ENCODE measurements at regions not wholly inside any gene's neighbourhood (a gene's known extent, or its start where the extent isn't known, plus 50 kb on each side); places are given as distances from the start of the nearest gene placed in this dataset.

DNA sequence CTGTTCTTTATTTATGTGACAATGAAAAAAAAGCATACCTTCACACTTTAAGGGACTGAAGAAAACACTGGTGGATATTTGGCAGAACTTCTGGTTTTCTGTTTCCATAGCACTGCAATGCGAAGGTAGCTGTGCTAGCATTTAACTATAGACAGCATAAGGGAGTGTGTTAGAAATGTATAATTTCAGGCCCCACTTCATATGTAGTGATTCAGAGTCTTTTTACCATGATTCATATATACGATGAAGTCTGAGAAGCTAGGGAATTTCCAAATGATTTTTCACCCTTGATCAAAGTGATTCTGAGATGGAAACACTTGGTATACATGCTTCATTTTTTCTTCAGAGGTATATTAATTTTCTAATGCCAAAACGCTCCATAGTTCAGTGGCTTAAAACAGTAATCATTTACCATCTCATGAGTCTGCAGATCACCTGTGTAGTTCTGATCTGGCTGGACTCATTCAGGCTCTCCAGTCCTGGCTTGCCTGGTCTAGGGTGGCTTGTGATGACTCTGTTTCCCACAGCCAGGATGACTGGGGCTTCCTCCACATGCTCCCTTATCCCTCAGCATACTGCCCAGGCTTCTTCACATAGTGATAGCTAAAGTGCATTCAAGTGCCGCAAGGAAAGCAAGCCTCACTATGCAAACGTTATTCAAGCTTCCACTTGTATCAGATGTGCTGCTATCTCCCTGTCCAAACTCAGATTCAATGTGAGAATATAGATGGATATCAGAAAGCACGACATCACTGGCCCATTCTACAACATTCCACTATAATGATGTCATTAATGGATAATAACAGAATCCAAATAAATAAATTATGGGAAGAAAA is 790.1 kb downstream of the TECRL start:
- DNase-seq = no peak

DNA sequence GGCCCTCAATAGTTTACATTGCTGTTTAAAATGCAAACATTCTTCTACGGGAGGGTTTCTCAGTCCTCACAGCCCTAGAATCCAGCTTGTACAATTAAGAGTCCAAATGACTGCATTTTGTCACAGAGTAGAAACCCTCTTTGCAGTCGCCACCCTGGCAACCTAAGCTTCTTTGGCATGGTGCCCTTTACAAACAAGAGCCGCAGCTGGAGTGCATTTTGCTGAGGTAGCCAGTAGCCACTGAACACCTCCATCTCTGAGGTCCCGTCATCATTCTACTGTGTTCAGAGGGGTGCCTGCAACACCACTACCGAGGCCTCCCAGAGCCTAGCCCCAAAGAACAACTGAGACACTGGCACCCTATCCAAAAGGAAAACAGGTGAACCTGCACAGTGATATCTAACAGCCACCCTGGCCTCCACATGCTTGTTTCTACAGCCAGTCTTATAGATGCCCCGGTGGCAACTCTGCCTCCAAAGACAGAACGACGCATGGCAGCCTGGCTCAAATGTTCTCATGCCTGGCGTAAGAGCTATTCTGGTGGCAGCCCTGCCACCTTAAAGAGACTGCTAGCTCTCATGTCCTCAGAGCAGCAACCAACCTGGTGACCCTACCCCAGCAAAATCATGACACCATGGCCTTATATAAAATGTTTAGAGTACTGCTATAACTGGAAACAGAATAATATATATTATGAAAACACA is 801.9 kb downstream of the TECRL start:
- no peak for DNase-seq

DNA sequence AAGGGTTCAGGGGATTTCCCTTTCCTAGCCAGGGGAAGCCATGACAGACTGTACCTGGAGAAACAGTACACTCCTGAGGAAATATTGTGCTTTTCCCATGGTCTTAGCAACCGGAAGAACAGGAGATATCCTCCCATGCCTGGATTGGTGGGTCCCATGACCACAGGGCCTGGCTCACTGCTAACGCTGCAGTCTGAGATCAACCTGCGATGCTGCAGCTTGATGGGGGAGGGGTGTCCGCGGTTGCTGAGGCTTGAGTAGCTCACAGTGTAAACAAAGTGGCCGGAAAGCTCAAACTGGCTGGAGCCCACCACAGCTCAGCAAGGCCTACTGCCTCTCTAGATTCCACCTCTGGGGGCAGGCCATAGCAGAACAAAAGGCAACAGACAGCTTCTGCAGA is 819.5 kb downstream of the TECRL start:
- DNase-seq = no peak

DNA sequence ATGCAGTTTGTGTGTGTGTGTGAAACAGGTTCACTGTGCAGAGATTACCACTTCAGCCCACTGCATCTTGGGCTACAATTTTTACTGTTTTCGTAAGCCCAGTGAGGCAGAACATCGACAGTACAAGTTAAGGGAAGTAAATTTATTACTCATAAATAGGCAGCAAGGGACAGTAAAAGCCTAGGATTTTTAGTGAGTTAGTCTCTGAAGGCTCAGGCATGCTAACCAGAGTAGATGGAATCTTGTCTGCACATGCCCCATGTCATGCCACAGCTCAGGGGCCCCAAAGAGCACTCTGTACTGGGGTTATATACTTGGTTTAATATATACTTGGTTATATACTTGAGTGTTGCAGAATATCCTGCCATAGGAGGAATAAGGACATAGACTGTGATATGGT is 825.7 kb downstream of the TECRL start:
- no peak for DNase-seq

DNA sequence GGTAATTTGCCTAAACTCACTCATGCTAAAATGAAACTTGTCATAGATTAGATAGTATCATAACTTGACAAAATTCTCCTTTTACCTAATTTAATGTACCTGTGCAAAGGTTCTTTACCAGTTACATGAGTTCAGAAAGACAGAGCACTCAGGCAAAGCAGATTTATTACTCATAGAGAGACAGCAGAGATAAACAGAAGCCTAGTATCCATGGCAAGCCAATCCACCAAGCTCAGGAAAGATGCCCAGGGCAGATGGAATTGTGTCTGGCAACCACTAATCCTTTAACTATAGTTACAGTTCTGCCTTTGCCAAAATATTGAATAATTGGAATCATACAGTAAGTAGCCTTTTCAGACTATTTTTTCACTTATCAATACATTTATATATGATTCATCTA is 826.2 kb downstream of the TECRL start:
- DNase-seq = no peak

DNA sequence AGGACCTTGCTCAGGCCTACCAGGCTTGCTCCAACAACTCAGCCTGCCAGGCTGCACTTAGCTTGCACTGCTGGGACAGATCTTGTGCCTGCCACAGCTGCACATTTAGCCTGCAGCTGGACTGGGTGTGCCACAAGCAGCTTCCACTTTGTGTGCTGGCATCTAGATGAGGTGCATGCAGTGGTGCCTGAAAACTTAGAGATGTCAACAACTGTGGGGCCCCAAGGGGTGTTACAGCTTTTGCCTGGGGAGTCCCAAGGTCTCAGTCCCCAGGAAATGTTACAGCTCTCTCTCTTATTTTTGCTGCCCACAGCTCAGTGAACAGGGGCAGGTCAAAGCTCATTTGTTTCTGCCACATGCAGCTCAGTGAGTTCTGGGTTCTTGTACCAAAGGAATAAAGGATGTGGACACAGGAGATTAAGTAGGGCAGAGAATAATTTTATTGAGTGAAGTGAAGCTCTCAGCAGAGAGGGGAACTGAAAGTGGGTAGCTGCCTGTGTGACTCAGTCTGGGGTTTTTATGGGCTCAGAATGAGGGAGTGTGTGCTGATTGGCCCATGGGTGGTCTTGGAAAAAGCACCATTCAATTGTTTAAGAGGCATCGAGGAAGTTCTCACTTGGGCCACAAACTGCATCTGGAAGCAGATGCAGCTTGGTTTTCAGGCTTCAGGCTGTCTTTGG is 828.3 kb downstream of the TECRL start:
- DNase-seq = no peak

DNA sequence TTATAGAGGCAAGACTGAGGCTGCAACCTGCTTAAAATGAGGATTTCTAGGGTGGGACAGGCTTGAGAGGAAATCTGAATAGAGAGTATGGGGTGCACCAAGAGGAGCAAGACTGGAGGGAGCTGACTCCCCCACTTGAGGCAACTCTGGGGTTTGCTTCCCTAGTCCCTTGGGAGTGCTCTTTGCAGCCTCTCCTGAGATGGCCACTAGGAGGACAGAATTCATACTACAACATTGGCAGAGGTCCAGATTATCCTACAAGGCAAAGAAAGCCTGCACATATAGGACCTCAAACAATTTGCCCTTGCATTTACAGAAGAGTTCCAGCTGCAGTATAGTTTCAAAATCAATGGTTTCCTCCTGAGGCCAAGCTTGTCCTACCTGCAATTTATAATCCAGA is 830.9 kb downstream of the TECRL start:
- no peak for DNase-seq

DNA sequence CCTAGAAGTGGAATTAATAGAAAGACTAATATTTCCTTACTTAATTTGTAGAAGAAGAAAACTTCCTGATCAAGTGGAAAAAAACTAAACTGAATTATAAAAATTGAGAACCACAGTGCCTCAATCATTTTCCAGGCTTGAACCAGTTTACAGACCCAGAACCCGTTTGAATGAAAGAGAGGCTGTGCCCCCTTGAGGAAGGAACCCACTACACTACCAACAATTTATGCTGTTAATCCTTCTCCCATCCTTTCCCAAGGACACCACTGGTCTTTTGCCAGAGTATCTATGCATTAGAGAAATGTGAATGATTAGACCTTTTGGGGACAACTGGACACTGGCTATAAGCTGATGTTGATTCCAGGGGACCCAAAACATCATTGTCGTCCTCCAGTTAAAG is 842.6 kb downstream of the TECRL start:
- no peak for DNase-seq

DNA sequence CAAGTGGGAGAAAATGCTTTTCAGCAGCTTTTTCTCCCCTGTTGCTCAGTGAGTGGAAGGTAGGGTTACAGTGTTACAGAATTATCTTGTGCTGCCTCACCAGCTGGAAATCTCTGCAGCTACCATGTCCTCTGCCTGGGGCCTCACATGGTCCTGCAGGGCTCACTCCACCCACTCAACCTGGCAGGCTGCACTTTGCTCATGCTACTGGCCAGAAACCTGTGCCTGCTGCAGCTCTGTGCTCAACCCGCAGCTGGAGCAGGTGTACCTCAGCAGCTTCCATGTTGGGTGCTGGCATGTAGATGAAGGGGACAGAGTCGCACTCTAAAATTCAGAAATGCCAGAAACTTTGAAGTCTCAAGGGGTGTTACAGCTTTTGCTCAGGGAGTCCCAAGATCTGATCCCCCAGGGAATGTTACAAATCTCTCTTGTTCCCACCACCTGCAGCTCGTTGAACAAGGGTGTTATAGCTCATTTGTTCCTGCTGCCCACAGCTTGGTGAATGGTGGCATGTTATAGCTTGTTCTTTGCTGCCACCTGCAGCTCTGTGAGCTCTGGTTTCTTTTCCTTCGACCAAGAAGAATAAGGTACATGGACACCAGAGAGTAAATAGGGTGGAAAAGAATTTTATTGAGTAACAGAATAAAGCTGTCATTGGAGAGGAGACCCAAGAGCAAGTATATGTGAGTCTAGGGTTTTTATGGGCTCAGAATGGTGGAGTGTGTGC is 845.8 kb downstream of the TECRL start:
- DNase-seq = no peak

DNA sequence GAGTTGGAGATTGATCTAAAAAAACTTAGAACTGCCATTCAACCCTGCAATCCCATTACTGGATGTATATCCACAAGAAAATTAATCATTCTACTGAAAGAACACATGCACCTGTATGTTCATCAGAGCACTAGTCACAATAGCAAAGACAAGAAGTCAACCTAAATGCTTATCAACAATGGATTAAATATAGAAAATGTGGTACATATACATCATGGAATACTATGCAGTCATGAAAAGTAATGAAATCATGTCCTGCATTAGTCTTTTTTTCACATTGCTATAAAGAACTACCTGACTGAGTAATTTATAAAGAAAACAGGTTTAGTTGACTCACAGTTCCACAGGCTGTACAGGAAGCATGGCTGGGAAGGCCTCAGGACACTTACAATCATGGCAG is 850.5 kb downstream of the TECRL start:
- DNase-seq = no peak

DNA sequence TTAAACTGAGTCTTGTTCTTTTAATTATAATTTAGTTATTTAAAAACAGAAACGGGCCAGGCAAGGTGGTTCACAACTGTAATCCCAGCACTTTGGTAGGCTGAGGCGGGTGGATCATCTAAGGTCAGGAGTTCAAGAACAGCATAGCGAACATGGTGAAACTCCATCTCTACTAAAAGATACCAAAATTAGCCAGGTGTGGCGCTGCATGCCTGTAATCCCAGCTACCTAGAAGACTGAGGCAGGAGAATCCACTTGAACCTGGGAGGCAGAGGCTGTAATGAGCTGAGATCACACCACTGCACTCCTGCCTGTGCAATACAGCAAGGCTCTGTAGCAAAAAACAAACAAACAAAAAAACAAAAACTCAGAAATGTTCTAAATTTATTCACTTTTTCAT is 852.9 kb downstream of the TECRL start:
- DNase-seq = no peak

DNA sequence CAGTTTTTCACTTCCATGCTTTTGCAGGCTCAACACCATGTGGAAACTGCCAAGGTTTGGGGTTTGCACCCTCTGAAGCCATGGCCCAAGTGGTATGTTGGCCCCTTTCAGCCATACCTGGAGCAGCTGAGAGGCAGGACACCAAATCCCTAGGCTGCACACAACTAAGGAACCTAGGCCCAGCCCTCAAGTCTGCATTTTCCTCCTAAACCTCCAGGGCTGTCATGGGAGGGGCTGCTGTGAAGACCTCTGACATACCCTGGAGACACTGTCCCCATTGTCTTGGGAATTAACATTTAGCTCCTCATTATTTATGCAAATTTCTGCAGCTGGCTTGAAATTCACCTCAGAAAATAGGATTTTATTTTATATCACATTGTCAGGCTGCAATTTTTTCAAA is 856.1 kb downstream of the TECRL start:
- DNase-seq = no peak

DNA sequence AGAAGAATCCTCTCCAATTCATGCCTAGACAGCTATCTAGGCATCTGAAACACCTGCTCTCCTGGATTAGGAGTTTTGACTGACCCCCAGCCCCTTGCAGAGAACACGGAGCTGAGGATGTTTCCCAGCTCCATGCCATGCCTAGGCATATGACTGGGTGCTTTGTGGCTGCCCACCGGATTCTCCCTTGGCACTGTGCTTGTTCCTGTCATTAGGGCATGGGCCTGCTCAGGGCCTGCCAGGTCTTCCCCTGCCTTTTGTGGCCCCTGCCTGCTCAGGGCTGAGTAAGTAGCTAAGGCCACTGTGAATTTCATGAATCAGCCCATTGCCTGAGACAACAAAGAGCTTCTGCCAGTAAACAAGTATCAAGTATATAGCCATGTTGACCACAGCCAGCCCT is 867.4 kb downstream of the TECRL start:
- DNase-seq = no peak

DNA sequence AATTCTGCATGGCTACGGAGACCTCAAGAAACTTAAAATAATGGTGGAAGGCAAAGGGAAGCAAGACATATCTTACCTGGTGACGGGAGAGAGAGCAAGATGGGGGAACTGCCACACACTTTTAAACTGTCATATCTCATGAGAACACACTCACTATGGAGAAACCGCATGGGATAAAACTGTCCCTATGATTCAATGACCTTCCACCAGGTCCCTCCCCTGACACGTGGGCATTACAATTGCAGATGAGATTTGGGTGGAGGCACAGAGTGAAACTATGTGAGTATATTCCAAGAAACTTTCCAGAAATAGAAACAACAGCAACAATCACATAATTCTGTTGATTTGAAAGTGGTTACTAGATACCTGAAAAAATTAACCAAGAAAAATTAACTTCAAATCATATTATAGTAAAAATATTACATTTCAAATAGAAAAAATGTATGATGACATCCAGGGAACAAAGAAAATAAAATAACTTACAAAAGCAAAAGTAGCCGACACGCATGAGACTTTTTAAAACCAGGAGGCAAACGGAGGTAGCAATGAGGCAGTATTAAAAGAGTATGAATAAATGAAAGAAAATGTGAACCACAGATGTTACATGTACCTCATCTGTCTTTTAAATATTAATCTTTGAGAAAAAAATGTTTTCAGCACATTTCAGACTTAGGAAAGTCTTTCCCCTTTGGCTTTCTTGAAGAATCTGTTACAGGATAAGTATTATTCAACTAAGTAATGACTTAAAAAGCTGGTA is 879.5 kb downstream of the TECRL start:
- DNase-seq = no peak

DNA sequence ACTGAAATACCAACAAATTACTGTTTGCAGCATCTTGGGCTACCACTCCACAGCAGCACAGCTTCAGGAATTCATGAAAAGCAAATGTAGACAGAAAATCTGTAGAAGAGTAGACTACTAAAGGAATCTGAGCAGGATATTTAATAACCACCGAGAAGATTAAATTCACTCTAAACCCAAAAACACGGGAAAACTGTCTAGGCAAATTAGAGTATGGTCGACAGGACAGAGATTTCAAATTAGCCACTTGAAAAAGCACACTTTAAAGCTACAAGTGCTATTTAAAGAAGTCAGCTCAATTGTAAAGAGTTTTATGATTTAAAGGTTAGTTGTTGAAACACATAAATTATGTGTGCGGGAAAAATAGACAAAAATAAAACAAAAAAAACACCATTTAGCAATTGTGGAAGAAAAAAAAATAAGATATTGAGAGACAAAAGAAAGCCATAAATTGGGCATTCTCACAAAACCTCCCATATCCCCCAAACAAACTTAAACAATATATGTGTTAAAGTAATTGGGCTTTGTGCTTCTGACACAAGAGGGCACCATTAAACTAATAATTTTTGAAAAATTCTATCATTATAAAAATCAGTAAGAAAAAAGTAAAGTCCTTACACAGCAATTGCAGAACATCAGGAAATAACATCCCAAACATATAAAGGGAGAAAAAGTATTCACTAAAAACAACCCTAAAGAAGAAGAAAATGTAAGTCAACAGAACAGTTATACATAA is 880.8 kb downstream of the TECRL start:
- no peak for DNase-seq

DNA sequence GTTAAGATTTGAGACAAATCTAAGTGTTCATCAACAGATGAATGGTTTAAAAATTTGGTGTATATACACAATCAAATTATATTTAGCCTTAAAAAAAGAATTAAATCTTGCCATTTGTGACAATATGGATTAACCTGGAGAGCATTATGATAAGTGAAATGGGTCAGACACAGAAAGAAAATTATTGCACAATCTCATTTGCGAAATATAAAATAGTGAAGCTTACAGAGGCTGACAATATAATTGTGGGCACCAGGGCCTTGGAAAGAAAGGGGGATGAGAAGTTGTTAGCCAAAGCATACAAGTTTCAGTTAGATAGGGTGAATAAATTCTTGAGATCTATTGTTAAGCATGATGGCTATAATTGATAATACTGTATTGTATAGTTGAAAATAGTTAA is 883.0 kb downstream of the TECRL start:
- DNase-seq = no peak

DNA sequence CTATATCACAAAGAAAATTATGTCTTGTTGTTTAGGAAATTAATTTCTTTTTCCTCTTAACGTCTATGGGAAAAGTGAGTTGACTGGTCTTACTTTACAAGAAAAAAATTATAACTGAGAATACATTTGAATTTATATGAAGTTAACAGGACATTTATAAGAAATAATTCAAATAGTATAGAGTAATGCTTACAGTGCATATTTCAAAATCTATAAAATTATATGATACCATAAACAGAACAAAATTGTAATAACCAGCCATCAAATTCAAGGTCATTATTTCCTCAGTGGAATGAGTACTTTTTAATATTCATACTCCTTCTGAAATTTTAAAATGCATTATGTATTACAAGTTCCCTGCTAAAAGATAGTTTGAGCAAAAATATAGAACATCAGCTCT is 884.5 kb downstream of the TECRL start:
- DNase-seq = no peak

DNA sequence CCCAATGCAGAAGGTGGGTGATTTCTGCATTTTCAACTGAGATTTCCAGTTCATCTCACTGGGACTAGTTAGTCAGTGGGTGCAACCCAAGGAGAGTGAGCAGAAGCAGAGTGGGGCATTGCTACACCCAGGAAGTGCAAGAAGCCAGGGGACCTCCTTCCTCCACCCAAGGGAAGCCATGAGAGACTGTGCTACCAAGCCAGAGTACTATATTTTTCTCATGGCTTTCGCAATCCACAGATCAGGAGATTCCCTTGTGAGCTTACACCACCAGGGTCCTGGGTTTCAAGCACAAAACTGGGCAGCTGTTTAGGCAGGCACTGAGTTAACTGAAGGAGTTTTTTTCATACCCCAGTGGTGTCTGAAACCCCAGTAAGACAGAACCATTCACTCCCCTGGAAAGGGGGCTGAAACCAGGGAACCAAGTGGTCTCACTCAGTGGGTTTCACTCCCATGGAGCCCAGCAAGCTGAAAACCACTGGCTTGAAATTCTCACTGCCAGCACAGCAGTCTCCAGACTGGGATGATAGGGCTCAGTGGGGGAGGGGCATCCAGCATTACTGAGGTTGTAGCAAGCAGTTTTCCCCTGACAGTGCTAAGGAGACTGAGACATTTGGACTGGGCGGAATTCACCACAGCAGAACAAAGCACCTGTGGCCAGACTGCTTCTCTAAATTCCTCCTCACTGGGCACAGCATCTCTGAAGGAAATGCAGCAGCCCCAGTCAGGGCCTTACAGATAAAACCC is 903.4 kb downstream of the TECRL start:
- no peak for DNase-seq

DNA sequence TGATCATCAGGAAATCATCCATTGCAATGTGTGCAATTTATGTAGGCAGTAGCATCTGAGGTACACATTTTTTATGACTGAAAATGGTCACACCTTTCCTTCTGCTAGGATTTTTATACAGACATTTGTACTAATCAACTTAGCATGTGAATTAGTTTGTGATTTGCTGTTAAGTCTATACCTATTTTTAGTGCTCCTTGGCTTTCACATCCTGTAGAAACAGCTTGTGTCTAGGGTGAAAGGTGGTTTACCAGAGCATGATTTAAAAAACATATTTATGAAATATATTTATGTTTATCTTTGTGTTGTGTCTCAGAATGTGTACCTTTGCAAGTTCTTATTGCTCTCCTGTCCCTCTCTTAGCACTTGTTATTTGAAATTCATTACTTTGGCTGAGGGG is 916.0 kb downstream of the TECRL start:
- no peak for DNase-seq

DNA sequence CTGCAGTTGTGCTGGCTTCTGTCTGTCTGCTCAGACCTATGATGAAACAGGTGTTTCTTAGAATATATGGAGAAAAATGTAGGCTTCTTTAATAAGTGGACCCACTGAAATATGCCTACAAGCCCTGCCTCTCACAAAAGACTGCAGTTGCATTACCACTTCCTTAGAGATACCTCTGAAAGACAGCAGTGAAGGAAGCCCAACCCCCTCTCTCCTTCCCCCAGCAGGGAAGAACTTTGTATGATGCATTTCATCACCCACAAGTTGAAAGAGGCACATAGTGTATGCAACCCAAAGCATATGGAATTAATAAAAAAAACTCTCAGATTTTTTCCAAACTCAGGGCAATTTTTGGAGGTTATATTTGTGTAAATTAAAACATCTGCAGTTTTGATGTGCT is 916.7 kb downstream of the TECRL start:
- DNase-seq = no peak

DNA sequence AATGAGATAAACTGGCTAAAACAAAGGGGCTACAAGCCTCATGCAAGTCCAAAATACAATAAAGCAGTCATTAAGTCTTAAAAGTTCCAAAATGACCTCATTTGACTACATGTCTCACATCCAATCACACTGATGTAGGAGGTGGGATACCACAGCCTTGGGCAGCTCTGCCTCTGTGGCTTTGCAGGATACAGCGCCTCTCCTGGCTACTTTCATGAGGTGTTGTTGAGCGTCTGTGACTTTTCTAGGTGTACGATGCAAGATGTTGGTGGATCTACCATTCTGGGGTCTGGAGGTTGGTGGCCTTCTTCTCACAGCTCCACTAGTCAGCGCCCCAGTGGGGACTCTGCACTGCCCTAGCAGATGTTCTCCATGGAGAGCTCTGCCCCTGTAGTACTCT is 944.9 kb downstream of the TECRL start:
- DNase-seq = no peak

Measured in KG1 (cell line).